ENCODE measurements at regions not wholly inside any gene's neighbourhood (a gene's known extent, or its start where the extent isn't known, plus 50 kb on each side); places are given as distances from the start of the nearest gene placed in this dataset.

- Histone ChIP-seq H3K27ac (no peak overlapping the region), H3K27me3 (no peaks in the 10 kb centered on the region), H3K36me3 (no peaks in the 10 kb centered on the region), H3K4me3 (no peak overlapping the region), H3K4me1 (ENCODE audit: insufficient read depth) (no peaks in the 10 kb centered on the region), H3K9me3 (no peaks in the 10 kb centered on the region)
- no peak for TF ChIP-seq EP300 (IDR thresholded peaks at IDR 0.05)
- TF ChIP-seq, protein P1, sequence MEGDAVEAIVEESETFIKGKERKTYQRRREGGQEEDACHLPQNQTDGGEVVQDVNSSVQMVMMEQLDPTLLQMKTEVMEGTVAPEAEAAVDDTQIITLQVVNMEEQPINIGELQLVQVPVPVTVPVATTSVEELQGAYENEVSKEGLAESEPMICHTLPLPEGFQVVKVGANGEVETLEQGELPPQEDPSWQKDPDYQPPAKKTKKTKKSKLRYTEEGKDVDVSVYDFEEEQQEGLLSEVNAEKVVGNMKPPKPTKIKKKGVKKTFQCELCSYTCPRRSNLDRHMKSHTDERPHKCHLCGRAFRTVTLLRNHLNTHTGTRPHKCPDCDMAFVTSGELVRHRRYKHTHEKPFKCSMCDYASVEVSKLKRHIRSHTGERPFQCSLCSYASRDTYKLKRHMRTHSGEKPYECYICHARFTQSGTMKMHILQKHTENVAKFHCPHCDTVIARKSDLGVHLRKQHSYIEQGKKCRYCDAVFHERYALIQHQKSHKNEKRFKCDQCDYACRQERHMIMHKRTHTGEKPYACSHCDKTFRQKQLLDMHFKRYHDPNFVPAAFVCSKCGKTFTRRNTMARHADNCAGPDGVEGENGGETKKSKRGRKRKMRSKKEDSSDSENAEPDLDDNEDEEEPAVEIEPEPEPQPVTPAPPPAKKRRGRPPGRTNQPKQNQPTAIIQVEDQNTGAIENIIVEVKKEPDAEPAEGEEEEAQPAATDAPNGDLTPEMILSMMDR (IDR thresholded peaks at IDR 0.05): no peak
- no peak for TF ChIP-seq POLR2A (IDR thresholded peaks at IDR 0.05)
- no peak for DNase-seq
- intact Hi-C loops (cut with DNase I): no loop called here
- 65 to 75% (median 71%) methylated on average over 4 of the region's 4 CpGs for WGBS, 3 donors
These were observed 221.5 kb upstream of the SLC35G4 start for GRCh38 chr18:11387880-11388279.

GRCh38 chr18:11383381-11383780 lies 226.0 kb upstream of the SLC35G4 start:
- TF ChIP-seq, protein P1 (IDR thresholded peaks at IDR 0.05): no peak
- no peak for TF ChIP-seq EP300 (IDR thresholded peaks at IDR 0.05)
- no peak for TF ChIP-seq POLR2A (IDR thresholded peaks at IDR 0.05)
- no peak overlapping the region for H3K4me3 ChIP-seq
- H3K9me3 ChIP-seq: no peaks in the 10 kb centered on the region
- no peak for DNase-seq
- 0 to 10% (median 1%) methylated on average over 1 of the region's 1 CpG for WGBS, 3 donors
- no peaks in the 10 kb centered on the region for H3K4me1 ChIP-seq (ENCODE audit: insufficient read depth)
- H3K27me3 ChIP-seq: no peaks in the 10 kb centered on the region
- H3K27ac ChIP-seq: no peak overlapping the region
- intact Hi-C loops (cut with DNase I): no loop called here
- no peaks in the 10 kb centered on the region for H3K36me3 ChIP-seq

- H3K36me3 ChIP-seq: no peaks in the 10 kb centered on the region
- no peaks in the 10 kb centered on the region for H3K9me3 ChIP-seq
- H3K27me3 ChIP-seq: no peaks in the 10 kb centered on the region
- no peak overlapping the region for H3K4me3 ChIP-seq
- no peak for DNase-seq
- no peak overlapping the region for H3K27ac ChIP-seq
- TF ChIP-seq POLR2A (IDR thresholded peaks at IDR 0.05) (no peak), EP300 (IDR thresholded peaks at IDR 0.05) (no peak)
- TF ChIP-seq, protein P1 (IDR thresholded peaks at IDR 0.05): no peak
- H3K4me1 ChIP-seq (ENCODE audit: insufficient read depth): no peaks in the 10 kb centered on the region
- intact Hi-C loops (cut with DNase I): no loop called here
- WGBS, 3 donors: 80 to 86% (median 80%) methylated on average over 3 of the region's 3 CpGs
These were observed 228.4 kb upstream of the SLC35G4 start for GRCh38 chr18:11380968-11381367.

DNA sequence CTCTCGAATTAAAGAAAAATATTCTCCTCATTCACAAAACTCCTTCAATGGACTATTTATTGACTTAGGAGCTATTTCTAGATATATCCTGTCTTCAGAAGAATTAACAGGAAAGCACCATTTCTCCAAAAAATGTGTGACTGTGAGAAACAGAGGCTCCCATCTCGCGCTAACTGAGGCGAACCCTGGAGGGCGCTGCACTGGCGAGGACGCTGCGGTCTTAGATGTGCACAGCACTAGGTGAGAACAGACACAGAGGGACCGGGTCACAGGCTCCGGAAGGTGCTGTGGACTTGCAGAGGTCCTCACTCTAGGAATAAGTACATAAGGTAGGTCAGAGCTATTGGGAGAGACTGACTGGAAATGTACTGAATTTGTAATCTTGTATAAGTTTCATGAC lies 229.7 kb upstream of the SLC35G4 start:
- intact Hi-C loops (cut with DNase I): no loop called here
- no peak overlapping the region for H3K4me3 ChIP-seq
- H3K27me3 ChIP-seq: no peaks in the 10 kb centered on the region
- H3K4me1 ChIP-seq (ENCODE audit: insufficient read depth): no peaks in the 10 kb centered on the region
- WGBS, 3 donors: 93 to 96% (median 94%) methylated on average over 10 of the region's 10 CpGs
- no peaks in the 10 kb centered on the region for H3K9me3 ChIP-seq
- no peak overlapping the region for H3K27ac ChIP-seq
- no peaks in the 10 kb centered on the region for H3K36me3 ChIP-seq
- TF ChIP-seq POLR2A (IDR thresholded peaks at IDR 0.05) (no peak), EP300 (IDR thresholded peaks at IDR 0.05) (no peak)
- TF ChIP-seq, protein P1 (IDR thresholded peaks at IDR 0.05): no peak
- DNase-seq: no peak

All from ovary (tissue), 7 donors.